Mesothelial cell of epicardium (in vitro differentiated cells): ENCODE measurements at regions not wholly inside any gene's neighbourhood (a gene's known extent, or its start where the extent isn't known, plus 50 kb on each side); places are given as distances from the start of the nearest gene placed in this dataset.

ENCODE experiments used
- DNase-seq, 2 experiments: peaks; one replicate each; pipeline ENCODE4 v3.0.0; 2021; ENCODE audit warnings: low spot score in 2 of 2; ENCODE audit not compliant: unreplicated experiment in 2 of 2
- H3K27ac Mint-ChIP-seq: 2 replicates; pipeline ENCODE4 v1.8.0; 2021; ENCODE audit warnings: mixed read lengths
- H3K27me3 Mint-ChIP-seq: 2 replicates; pipeline ENCODE4 v1.8.0; 2021; ENCODE audit warnings: low read depth, mixed read lengths
- H3K36me3 Mint-ChIP-seq: 2 replicates; pipeline ENCODE4 v1.8.0; 2021; ENCODE audit warnings: mixed read lengths
- H3K4me1 Mint-ChIP-seq: 2 replicates; pipeline ENCODE4 v1.8.0; 2021; ENCODE audit warnings: mixed read lengths
- H3K4me3 Mint-ChIP-seq: 2 replicates; pipeline ENCODE4 v1.8.0; 2021; ENCODE audit warnings: mild to moderate bottlenecking, moderate library complexity, mixed read lengths
- H3K9me3 Mint-ChIP-seq: 2 replicates; pipeline ENCODE4 v1.8.0; 2021; ENCODE audit warnings: mixed read lengths
- TF ChIP-seq, protein P1 (sequence below): fragments of 200-600 bp; sonication (generic); IDR thresholded peaks from one replicate; pipeline ENCODE4 v1.5.0; 2021; ENCODE audit warnings: antibody characterized with exemption; ENCODE audit not compliant: unreplicated experiment

DNA sequence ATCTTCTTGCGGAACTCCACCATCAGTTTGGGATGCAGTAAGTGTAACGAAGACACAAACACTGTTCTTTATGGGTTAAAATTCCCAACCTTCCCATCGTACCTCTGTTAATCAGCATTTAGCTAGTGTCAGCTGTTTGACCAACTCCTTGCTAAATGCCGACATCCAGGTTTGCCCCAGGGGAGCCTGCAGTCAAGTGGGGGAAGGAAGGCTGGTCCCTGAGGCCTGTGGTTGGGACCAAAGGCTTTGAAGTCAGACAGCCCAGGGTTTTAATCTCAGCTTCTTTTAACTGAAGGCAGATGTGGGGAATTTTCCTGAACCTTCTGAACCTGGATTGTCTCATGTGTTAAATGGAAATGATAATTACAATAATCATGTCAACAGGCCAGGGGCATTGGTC lies 443.7 kb downstream of the GLRX3 start:
- no peak for DNase-seq
- H3K4me3 Mint-ChIP-seq = no peak overlapping the region
- peaks cover 48% of the 10 kb centered on the region for H3K27me3 Mint-ChIP-seq
- TF ChIP-seq, protein P1, sequence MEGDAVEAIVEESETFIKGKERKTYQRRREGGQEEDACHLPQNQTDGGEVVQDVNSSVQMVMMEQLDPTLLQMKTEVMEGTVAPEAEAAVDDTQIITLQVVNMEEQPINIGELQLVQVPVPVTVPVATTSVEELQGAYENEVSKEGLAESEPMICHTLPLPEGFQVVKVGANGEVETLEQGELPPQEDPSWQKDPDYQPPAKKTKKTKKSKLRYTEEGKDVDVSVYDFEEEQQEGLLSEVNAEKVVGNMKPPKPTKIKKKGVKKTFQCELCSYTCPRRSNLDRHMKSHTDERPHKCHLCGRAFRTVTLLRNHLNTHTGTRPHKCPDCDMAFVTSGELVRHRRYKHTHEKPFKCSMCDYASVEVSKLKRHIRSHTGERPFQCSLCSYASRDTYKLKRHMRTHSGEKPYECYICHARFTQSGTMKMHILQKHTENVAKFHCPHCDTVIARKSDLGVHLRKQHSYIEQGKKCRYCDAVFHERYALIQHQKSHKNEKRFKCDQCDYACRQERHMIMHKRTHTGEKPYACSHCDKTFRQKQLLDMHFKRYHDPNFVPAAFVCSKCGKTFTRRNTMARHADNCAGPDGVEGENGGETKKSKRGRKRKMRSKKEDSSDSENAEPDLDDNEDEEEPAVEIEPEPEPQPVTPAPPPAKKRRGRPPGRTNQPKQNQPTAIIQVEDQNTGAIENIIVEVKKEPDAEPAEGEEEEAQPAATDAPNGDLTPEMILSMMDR = no peak
- H3K4me1 Mint-ChIP-seq = peaks cover 2% of the 10 kb centered on the region
- no peaks in the 10 kb centered on the region for H3K9me3 Mint-ChIP-seq
- no peak overlapping the region for H3K27ac Mint-ChIP-seq
- H3K36me3 Mint-ChIP-seq = no peaks in the 10 kb centered on the region

DNA sequence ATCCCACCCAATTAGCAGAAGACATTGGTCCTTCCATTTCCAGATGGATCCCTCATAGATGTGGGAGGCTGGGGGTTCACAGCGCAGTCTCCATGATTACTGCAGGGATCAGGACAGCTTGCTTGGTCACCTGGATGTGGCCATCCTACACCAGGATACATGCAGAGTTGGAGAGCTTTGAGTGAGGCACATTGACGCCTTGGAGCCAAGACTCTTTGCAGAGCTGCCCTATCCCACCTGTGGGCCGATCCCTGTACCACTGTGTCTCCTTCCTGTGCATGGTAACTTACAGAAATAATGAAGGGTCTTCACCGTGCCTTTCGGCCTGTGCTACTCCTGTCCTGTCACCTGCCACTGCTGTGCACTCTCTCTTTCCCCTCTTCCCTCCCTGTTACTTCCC lies 444.8 kb downstream of the GLRX3 start:
- peaks cover 37% of the 10 kb centered on the region for H3K27me3 Mint-ChIP-seq
- TF ChIP-seq, protein P1 = no peak
- H3K27ac Mint-ChIP-seq = no peak overlapping the region
- H3K36me3 Mint-ChIP-seq = no peaks in the 10 kb centered on the region
- H3K4me3 Mint-ChIP-seq = no peak overlapping the region
- H3K4me1 Mint-ChIP-seq = peaks cover 2% of the 10 kb centered on the region
- no peak for DNase-seq
- no peaks in the 10 kb centered on the region for H3K9me3 Mint-ChIP-seq

DNA sequence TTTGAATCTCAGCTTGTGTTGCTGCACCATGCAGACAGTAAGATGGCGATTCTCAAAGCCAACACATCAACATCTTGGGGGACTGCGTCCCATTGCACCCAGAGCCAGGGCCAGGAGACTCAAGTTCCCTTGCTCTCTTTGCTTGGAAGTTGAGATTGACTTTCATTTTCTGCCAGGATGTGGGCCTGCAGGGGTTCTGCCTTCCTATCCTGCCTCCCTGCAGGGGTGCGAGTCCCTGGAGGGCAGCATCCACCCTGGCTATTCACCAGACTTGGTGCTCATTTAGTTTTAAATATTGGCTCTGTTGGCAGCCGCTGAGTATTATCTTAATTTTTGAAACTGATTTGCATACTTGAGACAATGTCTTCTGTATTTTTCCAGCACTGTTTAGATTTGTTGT lies 451.5 kb downstream of the GLRX3 start:
- Mint-ChIP-seq H3K4me1 (no peaks in the 10 kb centered on the region), H3K27me3 (peaks cover 19% of the 10 kb centered on the region), H3K27ac (no peak overlapping the region), H3K4me3 (no peak overlapping the region), H3K36me3 (no peaks in the 10 kb centered on the region), H3K9me3 (peaks cover 8% of the 10 kb centered on the region)
- TF ChIP-seq, protein P1 = no peak
- DNase-seq = no peak

DNA sequence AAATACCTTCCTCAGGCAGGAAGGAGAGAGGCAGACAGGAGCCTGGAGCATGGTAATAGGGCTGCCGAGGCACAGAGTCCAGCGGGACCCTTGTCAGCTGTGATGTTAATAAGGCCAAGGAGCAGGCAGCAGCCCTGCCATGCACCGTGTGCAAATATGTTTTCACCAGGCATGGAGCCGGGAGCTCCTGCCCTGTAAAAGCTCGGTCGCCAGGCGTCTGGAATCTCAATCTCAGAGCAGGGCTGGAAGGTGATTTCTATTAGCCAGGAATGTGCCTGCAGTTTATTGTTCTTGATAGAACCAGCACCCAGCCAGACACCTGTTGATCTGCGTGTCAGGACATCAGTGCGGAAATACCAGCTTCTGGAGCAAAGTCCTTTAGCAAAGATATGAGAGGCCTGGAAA lies 469.8 kb downstream of the GLRX3 start:
- TF ChIP-seq, protein P1 = no peak
- Mint-ChIP-seq H3K9me3 (peaks cover 7% of the 10 kb centered on the region), H3K27me3 (peaks cover 5% of the 10 kb centered on the region), H3K4me1 (peaks cover 15% of the 10 kb centered on the region), H3K4me3 (peak overlapping the region; percentile 20), H3K36me3 (no peaks in the 10 kb centered on the region), H3K27ac (peak overlapping the region; percentile 6)
- no peak for DNase-seq

DNA sequence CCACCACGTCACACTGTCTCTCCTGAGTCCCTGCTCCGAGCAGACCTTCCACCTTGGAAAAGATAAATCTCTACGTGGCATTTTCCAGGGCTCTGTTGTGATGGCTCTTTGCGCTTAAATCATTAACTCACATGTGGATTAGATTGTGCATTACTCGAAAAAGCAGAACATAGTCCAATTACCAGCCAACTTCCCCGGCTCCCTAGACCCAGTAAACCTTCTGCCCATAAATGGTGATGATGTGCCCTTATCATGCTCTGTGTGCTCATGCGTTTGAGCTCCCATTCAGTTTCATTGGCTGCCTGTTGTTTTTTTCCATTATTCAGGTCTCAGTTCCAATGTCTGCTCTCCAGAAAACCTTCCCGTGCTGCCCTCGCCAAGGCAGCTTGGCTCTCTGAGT lies 471.2 kb downstream of the GLRX3 start:
- H3K4me3 Mint-ChIP-seq = no peak overlapping the region
- TF ChIP-seq, protein P1 = no peak
- H3K27me3 Mint-ChIP-seq = peaks cover 5% of the 10 kb centered on the region
- H3K9me3 Mint-ChIP-seq = peaks cover 12% of the 10 kb centered on the region
- DNase-seq = no peak
- H3K27ac Mint-ChIP-seq = no peak overlapping the region
- H3K36me3 Mint-ChIP-seq = no peaks in the 10 kb centered on the region
- H3K4me1 Mint-ChIP-seq = peaks cover 15% of the 10 kb centered on the region

DNA sequence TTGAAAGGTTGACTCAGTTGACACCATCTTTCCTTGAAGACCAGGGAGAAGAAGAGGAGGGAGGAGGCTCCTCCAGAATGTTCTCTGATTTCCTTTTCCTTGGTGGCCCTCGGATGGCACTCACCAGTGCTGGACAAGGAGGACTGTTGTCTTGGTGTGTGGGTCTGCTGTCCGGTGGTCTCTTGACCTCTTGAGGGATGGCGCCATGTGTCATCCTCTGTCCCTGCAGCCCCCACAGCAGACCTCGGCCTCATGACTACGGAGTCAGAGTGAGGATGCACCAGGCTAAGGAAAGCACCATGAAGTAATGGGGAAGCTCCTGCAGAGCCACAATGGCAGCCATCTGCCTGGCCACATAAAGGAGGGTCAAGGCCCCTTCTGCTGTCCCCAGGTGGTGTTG lies 475.0 kb downstream of the GLRX3 start:
- Mint-ChIP-seq H3K36me3 (no peaks in the 10 kb centered on the region), H3K4me1 (peaks cover 18% of the 10 kb centered on the region), H3K4me3 (no peak overlapping the region), H3K27ac (no peak overlapping the region), H3K27me3 (peaks cover 3% of the 10 kb centered on the region), H3K9me3 (peaks cover 20% of the 10 kb centered on the region)
- TF ChIP-seq, protein P1 = no peak
- no peak for DNase-seq
